Globus pallidus (tissue), 1 donor: ENCODE measurements at regions not wholly inside any gene's neighbourhood (a gene's known extent, or its start where the extent isn't known, plus 50 kb on each side); places are given as distances from the start of the nearest gene placed in this dataset.
"Not testable (repeated sequence)": the region's sequence is repeated elsewhere in the genome, so short reads cannot be mapped to it uniquely, and the experiment has no call there.

Experiments
- DNase-seq: peaks from one replicate; pipeline ENCODE4 v3.0.0-alpha.2; 2015; ENCODE audit warnings: low spot score

DNA sequence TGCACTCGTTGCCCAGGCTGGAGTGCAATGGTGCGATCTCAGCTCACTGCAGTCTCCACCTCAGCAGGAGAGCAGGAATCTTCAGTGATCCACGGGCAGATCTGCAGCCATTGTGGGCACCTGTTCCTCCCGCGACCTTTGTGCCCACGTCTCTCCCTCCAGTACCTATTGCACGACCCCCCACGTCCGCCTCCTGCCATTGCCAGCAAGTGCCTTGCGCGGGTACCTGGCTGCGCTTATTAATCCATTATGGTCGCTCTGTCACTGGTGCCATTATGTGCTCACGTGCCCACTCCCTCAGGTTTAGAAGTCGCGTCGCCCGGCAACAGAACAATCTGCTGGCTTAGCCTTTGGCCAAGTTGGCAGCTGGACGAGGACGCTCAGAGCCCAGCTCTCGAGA is 146.2 kb upstream of the C1QTNF3 start:
- DNase-seq: not testable (repeated sequence)

DNA sequence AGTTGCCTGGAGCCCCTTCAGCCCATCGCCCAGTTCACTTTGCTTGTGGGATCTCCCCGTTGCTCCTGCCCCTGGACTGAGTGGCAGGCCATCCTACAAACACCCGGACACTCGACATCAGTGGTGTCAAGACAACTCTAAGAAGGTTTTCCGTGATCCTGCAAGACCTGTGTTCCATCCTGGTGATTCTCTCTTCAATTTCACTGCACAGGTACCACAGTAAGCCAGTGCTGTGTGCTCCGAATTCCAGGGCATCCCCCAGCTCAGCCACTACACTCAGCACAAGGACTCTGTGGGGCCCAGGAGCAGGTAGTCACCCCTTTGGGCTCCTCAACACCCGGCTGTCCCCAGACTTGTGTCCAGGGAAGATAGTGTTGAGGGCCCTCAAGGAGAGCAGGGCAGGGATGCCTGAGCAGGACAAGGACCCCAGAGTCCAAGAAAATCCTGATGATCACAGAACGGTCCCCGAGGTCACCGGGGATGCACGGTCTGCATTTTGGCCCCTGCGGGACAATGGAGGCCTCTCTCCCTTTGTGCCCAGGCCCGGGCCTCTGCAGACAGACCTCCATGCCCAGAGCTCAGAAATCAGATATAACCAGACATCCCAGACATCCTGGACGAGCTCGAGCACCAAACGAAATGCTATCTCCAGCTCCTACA is 146.9 kb upstream of the C1QTNF3 start:
- peak; percentile 7 for DNase-seq

DNA sequence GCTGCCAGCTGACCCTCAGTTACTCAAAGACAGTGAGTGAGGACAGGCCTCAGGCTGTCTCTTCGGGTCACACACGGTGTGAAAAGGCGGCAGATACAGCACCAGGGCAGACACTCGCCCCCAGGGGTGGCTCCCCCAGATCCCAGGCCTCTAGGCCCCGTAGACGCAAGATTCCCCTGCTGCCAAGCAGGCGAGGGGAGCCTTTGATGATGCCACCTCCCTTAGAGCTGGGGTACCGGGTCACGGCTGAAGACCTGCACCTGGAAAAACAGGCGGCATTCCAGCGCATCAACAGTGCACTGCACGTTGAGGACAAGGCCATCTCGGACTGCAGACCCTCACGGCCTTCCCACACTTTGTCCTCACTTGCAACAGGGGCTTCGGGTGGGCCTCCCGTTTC is 147.5 kb upstream of the C1QTNF3 start:
- peak; percentile 7 for DNase-seq

DNA sequence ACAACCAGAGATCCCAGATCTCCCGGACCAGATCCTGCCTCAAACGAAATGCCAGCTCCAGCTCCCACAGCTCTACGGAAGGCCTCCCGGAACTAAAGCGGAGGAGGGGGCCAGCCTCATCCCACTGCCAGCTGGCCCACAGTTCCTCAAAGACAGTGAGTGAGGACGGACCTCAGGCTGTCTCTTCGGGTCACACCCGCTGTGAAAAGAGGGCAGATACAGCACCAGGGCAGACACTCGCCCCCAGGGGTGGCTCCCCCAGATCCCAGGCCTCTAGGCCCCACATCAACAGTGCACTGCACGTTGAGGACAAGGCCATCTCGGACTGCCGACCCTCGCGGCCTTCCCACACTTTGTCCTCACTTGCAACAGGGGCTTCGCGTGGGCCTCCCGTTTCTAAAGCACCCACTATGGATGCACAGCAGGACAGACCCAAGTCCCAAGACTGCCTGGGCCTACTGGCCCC is 148.3 kb upstream of the C1QTNF3 start:
- peak; percentile 1 for DNase-seq

DNA sequence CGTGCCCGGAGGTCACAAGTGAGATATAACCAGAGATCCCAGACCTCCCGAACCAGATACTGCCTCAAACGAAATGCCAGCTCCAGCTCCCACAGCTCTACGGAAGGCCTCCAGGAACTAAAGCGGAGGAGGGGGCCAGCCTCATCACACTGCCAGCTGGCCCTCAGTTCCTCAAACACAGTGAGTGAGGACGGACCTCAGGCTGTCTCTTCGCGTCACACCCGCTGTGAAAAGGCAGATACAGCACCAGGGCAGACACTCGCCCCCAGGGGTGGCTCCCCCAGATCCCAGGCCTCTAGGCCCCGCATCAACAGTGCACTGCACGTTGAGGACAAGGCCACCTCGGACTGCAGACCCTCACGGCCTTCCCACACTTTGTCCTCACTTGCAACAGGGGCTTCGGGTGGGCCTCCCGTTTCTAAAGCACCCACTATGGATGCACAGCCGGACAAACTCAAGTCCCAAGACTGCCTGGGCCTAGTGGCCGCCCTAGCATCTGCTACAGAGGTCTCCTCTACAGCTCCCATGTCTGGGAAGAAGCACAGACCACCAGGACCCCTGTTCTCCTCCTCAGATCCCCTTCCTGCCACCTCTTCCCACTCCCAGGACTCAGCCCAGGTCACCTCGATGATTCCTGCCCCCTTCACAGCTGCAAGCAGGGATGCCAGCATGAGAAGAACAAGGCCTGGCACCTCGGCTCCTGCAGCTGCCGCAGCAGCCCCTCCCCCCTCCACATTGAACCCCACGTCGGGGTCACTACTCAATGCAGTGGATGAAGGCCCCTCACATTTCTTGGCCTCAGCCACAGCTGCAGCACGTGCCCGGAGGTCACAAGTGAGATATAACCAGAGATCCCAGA is 149.3 kb upstream of the C1QTNF3 start:
- DNase-seq: peak; percentile 47

DNA sequence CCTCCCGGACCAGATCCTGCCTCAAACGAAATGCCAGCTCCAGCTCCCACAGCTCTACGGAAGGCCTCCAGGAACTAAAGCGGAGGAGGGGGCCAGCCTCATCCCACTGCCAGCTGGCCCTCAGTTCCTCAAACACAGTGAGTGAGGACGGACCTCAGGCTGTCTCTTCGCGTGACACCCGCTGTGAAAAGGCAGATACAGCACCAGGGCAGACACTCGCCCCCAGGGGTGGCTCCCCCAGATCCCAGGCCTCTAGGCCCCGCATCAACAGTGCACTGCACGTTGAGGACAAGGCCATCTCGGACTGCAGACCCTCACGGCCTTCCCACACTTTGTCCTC is 149.9 kb upstream of the C1QTNF3 start:
- DNase-seq: not testable (repeated sequence)

DNA sequence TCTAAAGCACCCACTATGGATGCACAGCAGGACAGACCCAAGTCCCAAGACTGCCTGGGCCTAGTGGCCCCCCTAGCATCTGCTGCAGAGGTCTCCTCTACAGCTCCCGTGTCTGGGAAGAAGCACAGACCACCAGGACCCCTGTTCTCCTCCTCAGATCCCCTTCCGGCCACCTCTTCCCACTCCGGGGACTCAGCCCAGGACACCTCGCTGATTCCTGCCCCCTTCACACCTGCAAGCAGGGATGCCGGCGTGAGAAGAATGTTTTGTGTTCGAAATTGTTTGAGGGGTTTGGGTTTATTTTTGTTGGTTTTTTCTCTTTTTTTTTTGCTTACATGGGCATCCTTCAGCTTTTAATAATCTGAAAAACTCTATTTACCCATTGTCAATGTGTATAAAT is 150.3 kb upstream of the C1QTNF3 start:
- not testable (repeated sequence) for DNase-seq

DNA sequence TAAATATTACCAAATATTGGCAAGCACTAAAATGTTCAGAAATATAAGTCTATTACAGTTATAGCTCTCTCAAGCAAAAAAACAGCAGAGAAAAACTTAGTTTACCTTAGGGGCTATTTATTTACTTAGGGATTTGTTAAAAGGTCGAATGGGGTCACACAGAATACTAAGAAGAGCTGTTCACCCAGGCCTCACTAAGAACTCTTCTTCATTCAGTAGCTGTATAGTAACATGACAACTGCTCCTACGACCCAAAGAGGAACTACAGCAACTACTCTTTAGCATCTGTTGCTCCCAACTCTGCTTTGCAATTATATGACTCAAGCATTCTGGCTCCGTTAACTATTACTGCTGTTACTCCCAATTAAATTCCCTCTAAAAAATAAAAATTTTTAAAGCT is 150.8 kb upstream of the C1QTNF3 start:
- peak; percentile 28 for DNase-seq

DNA sequence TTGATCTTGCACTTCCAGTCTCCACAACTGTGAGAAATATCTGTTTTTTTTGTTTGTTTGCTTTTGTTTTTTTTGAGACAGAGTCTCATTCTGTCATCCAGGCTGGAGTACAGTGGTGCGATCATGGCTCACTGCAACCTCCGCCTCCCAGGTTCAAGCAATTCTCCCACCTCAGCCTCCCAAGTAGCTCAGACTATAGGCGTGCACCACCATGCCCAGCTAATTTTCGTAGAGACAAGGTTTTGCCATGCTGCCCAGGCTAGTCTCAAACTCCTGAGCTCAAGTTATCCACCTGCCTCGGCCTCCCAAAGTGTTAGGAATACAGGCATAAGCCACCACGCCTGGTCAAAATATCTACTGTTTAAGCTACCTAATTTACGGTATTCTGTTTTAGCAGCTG is 153.1 kb upstream of the C1QTNF3 start:
- not testable (repeated sequence) for DNase-seq

DNA sequence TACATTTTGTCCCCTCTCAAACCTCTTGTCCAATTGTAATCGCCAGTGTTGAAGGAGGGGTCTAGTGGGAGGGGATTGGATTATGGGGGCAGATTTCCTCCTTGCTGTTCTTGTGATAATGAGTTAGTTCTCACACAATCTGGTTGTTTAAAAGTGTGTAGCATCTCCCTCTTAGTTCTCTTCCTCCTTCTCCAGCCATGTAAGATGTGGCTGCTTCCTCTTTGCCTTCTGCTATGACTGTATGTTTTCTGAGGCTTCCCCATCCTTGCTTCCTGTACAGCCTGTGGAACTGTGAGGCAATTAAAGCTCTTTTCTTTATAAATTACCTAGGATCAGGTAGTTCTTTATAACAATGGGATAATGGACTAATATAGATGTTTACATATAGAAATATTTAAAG is 162.3 kb upstream of the C1QTNF3 start:
- DNase-seq: not testable (repeated sequence)

DNA sequence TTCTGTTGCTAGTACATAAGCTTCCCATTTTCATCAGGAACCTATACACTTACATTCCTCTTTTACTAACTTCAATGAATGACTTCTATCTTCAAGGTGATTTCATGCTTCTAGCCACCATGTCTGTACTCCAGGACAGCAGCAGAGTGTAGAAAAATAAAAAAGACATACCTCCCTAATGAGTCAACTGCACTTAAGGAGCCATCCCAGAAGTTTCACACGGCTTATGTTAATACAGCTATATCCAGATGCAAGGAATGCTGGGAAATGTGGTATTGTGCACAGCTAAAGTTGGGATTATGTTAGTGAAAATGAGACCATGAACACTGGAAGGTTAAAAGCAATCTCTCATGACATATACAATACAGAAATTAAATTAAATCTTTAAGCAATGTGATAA is 174.4 kb upstream of the C1QTNF3 start:
- DNase-seq: not testable (repeated sequence)

DNA sequence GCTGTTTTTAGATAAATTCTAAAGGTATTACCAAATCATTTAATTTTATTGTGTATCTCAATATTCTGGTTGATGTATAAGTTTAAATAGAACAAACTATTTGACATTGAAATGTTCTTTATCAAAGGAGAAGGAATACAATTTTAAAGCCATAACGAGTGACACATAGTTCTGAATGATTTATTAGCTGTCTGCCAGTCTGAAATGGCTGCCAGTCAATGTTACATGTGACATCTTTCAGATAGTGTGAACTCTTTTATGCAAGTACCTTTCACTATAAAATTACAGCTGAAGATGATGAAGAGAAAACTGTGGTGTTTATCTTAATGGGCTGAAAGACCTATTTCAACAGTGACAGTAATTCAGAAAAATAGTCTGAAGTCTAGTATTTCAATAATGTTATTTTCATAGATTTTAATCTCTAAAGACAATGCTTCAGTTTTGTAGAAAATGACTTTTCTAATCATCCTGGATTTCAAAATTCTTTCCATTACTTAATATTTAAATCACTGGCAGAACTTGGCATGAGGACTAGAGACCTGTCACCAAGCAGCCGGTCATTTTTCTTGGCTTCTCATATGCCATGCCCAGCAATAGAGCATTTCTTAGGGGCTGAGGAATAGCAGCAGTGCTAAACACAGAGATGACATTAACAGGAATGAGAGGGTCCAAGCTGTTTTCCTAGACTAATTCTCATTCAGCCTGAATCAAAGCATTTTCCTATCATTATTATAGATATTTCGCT is 178.5 kb upstream of the C1QTNF3 start:
- DNase-seq: not testable (repeated sequence)

DNA sequence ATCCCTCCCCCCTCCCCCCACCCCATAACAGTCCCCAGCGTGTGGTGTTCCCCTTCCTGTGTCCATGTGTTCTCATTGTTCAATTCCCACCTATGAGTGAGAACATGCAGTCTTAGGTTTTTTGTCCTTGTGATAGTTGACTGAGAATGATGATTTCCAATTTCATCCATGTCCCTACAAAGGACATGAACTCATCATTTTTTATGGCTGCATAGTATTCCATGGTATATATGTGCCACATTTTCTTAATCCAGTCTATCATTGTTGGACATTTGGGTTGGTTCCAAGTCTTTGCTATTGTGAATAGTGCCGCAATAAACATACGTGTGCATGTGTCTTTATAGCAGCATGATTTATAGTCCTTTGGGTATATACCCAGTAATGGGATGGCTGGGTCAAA is 180.1 kb upstream of the C1QTNF3 start:
- DNase-seq: not testable (repeated sequence)

DNA sequence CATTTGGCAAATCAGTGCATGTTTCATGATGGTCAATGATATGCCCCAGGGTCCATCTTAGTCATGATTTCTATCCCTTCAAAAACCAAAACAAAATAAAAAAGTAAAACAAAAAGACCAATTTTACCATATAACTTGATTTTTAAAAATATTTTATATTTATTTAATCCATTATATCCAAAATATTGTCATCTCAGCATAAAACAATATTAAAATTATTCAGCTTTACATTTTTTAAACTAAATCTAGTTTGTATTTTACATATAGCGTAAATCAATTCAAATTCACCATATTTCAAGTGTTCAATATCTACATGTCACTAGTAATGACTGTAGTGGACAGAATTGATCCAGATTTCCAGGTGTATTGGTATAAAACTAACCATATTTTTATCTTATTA is 187.4 kb upstream of the C1QTNF3 start:
- not testable (repeated sequence) for DNase-seq

DNA sequence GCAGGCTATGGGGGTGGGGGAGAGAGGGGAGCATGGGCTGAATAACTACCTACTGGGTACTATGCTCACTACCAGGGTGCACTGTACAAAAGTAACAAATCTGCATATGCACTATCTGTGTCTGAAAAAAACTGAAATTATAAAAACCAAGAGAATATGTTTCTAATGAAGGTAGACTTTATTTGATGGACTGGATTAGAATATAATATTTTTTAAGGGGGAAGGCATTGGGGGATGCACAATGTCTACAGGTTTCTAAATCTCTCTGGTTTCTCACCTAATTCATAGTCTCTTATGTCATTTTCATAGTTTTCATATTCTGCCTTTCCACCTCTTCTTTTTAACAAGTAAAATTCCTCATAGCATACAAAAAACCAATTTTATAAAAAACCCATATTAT is 200.8 kb upstream of the C1QTNF3 start:
- DNase-seq: not testable (repeated sequence)

DNA sequence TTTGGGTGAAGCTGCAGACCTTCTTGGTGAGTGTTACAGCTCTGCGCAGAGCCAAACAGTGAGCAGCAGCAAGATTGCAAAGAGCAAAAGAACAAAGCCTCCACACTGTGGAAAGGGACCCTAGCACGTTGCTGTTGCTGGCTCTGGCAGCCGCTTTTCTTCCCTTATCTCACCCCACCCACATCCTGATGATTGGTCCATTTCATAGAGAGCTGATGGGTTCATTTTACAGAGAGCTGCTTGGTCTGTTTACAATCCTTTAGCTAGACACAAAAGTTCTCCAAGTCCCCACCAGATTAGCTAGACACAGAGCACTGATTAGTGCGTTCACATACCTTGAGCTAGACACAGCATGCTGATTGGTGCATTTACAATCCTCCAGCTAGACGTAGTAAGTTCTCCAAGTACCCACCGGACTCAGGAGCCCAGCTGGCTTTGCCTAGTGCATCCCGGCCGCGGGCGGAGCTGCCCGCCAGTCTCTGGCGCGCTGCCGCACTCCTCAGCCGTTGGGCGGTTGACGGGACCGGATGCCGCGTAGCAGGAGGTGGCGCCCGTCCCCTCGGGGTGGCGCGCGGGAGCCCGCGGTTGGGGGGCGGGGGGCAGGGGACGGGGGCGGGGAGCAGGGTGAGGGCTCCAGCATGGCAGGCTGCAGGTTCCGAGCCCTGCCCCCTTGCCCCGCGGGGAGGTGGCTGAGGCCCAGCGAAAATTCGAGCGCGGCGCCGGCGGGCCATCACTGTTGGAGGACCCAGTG is 201.4 kb upstream of the C1QTNF3 start:
- peak; percentile 57 for DNase-seq

DNA sequence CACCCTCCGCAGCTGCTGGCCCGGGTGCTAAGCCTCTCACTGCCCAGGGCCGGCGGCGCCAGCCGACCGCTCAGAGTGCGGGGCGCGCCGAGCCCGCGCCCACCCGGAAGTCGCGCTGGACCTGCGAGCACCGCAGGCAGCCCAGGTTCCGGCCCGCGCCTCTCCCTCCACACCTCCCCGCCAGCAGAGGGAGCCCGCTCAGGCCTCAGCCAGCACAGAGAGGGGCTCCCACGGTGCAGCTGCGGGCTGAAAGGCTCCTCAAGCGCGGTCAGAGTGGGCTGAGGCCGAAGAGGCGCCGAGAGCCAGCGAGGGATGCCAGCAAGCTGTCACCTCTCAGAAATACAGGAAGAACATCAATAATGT is 202.0 kb upstream of the C1QTNF3 start:
- DNase-seq: not testable (repeated sequence)

DNA sequence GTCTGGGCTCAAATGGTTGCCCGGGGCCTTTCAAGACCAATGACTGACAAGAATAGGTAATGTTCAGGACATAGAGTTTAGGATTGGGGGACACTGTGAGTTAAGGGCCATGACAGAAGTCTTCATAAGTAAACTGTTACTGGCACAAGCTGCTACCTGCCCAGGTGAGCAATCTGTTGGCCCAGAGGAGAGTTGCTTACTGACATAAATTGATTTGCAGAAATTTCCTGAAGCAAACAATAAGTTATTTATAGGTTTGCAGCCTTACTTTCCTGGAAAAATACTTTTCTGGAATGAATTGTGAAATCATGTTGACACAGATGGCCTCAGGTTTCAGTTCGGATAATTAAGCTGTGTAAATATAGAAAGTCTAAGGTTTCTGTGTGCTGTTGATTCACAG is 202.8 kb upstream of the C1QTNF3 start:
- DNase-seq: not testable (repeated sequence)

DNA sequence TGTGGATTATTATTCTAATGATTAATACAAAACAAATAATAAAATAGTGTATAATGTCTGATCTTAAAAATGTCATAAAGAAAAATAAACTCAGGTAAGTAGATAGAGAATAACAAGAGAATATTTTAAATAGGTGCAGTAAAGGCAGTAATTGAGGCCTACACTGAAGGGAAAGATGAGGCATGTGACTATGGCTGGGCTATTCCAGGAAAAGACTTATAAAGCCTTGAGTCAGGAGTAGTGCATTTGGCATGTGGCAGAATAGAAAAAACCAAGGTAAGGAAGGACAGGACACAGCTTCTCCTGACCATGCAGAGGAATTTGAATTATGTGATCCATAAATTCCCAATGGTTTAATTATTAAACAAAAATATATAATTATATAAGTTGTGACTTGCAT is 215.6 kb upstream of the C1QTNF3 start:
- not testable (repeated sequence) for DNase-seq

DNA sequence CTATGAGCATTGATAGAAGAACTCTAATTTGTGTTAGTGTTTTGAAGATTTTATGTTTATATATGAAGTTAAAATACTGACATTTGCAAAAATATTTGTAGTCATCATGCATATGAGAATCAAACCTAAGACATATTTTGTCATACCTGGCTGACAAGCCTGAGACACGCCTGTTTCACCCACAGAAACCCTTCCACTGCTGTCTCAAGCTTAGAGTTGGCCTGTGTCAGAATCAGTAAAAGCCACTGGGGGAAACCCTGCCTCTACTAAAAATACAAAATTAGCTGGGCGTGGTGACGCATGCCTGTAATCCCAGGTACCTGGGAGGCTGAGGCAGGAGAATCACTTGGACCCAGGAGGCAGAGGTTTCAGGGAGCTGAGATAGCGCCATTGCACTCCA is 218.0 kb upstream of the C1QTNF3 start:
- not testable (repeated sequence) for DNase-seq

DNA sequence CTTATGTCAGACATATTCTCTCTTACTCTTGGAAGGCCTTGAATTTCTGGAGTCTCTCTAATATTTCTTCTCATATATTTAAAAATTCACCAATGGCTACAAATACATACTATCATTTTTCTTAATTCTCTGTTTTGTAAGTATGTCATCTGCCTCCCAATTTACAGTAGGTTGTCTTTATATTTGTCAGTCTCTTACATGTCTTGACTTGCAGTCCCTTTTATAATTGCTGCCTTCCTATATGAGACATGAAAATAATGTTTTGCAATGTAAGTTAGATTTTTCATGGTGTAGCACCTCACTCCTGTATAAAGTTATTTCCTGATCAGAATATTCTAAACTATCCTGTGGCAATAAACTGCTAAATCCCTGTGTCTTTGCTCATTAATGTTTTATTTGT is 223.1 kb upstream of the C1QTNF3 start:
- not testable (repeated sequence) for DNase-seq

DNA sequence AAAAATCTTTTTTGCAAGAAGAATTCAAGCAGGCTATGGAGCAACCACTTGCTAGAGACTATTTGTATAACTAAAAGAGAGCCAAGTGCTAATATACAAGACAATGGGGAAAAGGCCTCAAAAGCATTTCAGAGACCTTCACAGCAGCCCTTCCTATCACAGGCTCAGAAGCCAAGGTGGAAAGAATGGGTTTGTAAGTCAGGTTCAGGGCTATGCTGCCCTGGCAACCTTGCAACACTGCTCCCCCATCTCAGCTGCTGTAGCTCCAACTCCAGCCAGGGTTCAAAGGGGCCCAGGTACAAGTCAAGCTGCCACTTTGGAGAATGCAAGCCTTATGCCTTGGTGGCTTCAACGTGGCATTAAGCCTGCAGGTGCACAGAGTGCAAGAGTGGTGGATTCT is 253.7 kb upstream of the C1QTNF3 start:
- not testable (repeated sequence) for DNase-seq
